WTC11 (cell line): ENCODE measurements at regions not wholly inside any gene's neighbourhood (a gene's known extent, or its start where the extent isn't known, plus 50 kb on each side); places are given as distances from the start of the nearest gene placed in this dataset.

Experiments
- ATAC-seq: fragments of 200-7000 bp; cut with Tn5 transposase; 2 replicates; pipeline ENCODE4 v1.10.0; 2021; ENCODE audit warnings: mild to moderate bottlenecking, moderate library complexity
- CTCF ChIA-PET: fragments of 300-600 bp; sonication (Branson Sonifier 250); formaldehyde crosslinking; loops from one replicate; lab custom pipeline; 2021; ENCODE audit warnings: antibody characterized with exemption; lab: Charles Lee
- POLR2A ChIA-PET: fragments of 350-600 bp; sonication (Branson Sonifier 250); formaldehyde crosslinking; loops from one replicate; lab custom pipeline; 2021; ENCODE audit warnings: antibody characterized with exemption; lab: Charles Lee
- DNase-seq: peaks from one replicate; pipeline ENCODE4 v3.0.0; 2021; ENCODE audit warnings: low spot score
- H3K27ac Mint-ChIP-seq: 2 replicates; pipeline ENCODE4 v1.8.0; 2021; ENCODE audit warnings: mixed read lengths
- H3K27me3 Mint-ChIP-seq: 2 replicates; pipeline ENCODE4 v1.8.0; 2021; ENCODE audit warnings: low read depth, mild to moderate bottlenecking, moderate library complexity, mixed read lengths
- H3K36me3 Mint-ChIP-seq: 2 replicates; pipeline ENCODE4 v1.8.0; 2021; ENCODE audit warnings: mixed read lengths
- H3K4me1 Mint-ChIP-seq: 2 replicates; pipeline ENCODE4 v1.8.0; 2022; ENCODE audit warnings: mixed read lengths
- H3K4me3 Mint-ChIP-seq: 2 replicates; pipeline ENCODE4 v1.8.0; 2021; ENCODE audit warnings: mild to moderate bottlenecking, moderate library complexity, mixed read lengths
- H3K9me3 Mint-ChIP-seq: 2 replicates; pipeline ENCODE4 v1.8.0; 2021; ENCODE audit warnings: mixed read lengths
- ATF1 ChIP-seq: sonication (generic); formaldehyde crosslinking; IDR thresholded peaks from 2 replicates; pipeline ENCODE4 v1.8.1; 2023; ENCODE audit warnings: mild to moderate bottlenecking, moderate library complexity, missing genetic modification reagents
- ESRRA ChIP-seq: sonication (generic); formaldehyde crosslinking; IDR thresholded peaks from 2 replicates; pipeline ENCODE4 v1.8.1; 2022; ENCODE audit warnings: mild to moderate bottlenecking, missing genetic modification reagents, borderline replicate concordance
- FOXJ3 ChIP-seq: sonication (generic); formaldehyde crosslinking; IDR thresholded peaks from 2 replicates; pipeline ENCODE4 v1.9.0; 2021; ENCODE audit warnings: missing genetic modification reagents, mild to moderate bottlenecking, borderline replicate concordance
- GRHL2 ChIP-seq: fragments of 250-450 bp; sonication (Bioruptor Pico); IDR thresholded peaks from 2 replicates; pipeline ENCODE4 v1.8.0; 2022; ENCODE audit warnings: mild to moderate bottlenecking, moderate library complexity; ENCODE audit not compliant: insufficient replicate concordance, severe bottlenecking
- HMGA2 ChIP-seq: fragments of 250-450 bp; sonication (Bioruptor Pico); IDR thresholded peaks from 2 replicates; pipeline ENCODE4 v1.4.0; 2021; ENCODE audit warnings: mild to moderate bottlenecking, moderate library complexity
- IRF2 ChIP-seq: sonication (generic); formaldehyde crosslinking; IDR thresholded peaks from 2 replicates; pipeline ENCODE4 v1.8.0; 2022; ENCODE audit warnings: low read depth, missing genetic modification reagents, borderline replicate concordance
- KAT7 ChIP-seq: sonication (generic); formaldehyde crosslinking; IDR thresholded peaks from 2 replicates; pipeline ENCODE4 v1.8.1; 2023; ENCODE audit warnings: missing genetic modification reagents, mild to moderate bottlenecking, borderline replicate concordance
- MXD4 ChIP-seq: fragments of 250-450 bp; sonication (Bioruptor Pico); IDR thresholded peaks from 2 replicates; pipeline ENCODE4 v1.8.0; 2021; ENCODE audit warnings: mild to moderate bottlenecking, moderate library complexity, borderline replicate concordance
- MYBL2 ChIP-seq: sonication (generic); formaldehyde crosslinking; IDR thresholded peaks from 2 replicates; pipeline ENCODE4 v1.8.1; 2023; ENCODE audit warnings: mild to moderate bottlenecking, moderate library complexity, missing genetic modification reagents
- NFATC4 ChIP-seq: fragments of 250-450 bp; sonication (Bioruptor Pico); IDR thresholded peaks from 2 replicates; pipeline ENCODE4 v1.9.0; 2021; ENCODE audit warnings: mild to moderate bottlenecking
- PRRX2 ChIP-seq: fragments of 250-450 bp; sonication (Bioruptor Pico); IDR thresholded peaks from 2 replicates; pipeline ENCODE4 v1.8.0; 2021; ENCODE audit warnings: mild to moderate bottlenecking
- SMAD4 ChIP-seq: sonication (generic); formaldehyde crosslinking; IDR thresholded peaks from 2 replicates; pipeline ENCODE4 v1.8.0; 2022; ENCODE audit warnings: mild to moderate bottlenecking, missing genetic modification reagents
- SOX15 ChIP-seq: fragments of 250-450 bp; sonication (Bioruptor Pico); IDR thresholded peaks from 2 replicates; pipeline ENCODE4 v1.9.0; 2021; ENCODE audit warnings: mild to moderate bottlenecking
- SP1 ChIP-seq: sonication (generic); formaldehyde crosslinking; conservative IDR thresholded peaks from 2 replicates; pipeline ENCODE4 v1.8.1; 2022; ENCODE audit warnings: missing genetic modification reagents
- TEAD1 ChIP-seq: sonication (generic); formaldehyde crosslinking; IDR thresholded peaks from 2 replicates; pipeline ENCODE4 v1.8.0; 2022; ENCODE audit warnings: mild to moderate bottlenecking, missing genetic modification reagents
- ZNF232 ChIP-seq: sonication (generic); formaldehyde crosslinking; IDR thresholded peaks from 2 replicates; pipeline ENCODE4 v1.8.0; 2022; ENCODE audit warnings: mild to moderate bottlenecking, missing genetic modification reagents
- ZNF416 ChIP-seq: fragments of 250-450 bp; sonication (Bioruptor Pico); IDR thresholded peaks from 2 replicates; pipeline ENCODE4 v1.9.0; 2021; ENCODE audit warnings: mild to moderate bottlenecking, inconsistent platforms
- TF ChIP-seq, protein P1 (sequence below): fragments of 250-450 bp; sonication (Bioruptor Pico); IDR thresholded peaks from 2 replicates; pipeline ENCODE4 v1.9.0; 2021; ENCODE audit warnings: moderate library complexity, mild to moderate bottlenecking, inconsistent platforms, borderline replicate concordance
- TF ChIP-seq, protein P2 (sequence below): sonication (generic); formaldehyde crosslinking; IDR thresholded peaks from 2 replicates; pipeline ENCODE4 v1.8.1; 2022; ENCODE audit warnings: mild to moderate bottlenecking, missing genetic modification reagents, moderate library complexity, borderline replicate concordance
- TF ChIP-seq, protein P3 (sequence below): fragments of 250-450 bp; sonication (Bioruptor Pico); IDR thresholded peaks from 2 replicates; pipeline ENCODE4 v1.9.0; 2021; ENCODE audit warnings: mild to moderate bottlenecking
- TF ChIP-seq, protein P4 (sequence below): sonication (generic); formaldehyde crosslinking; IDR thresholded peaks from 2 replicates; pipeline ENCODE4 v1.8.0; 2023; ENCODE audit warnings: mild to moderate bottlenecking, missing genetic modification reagents
- TF ChIP-seq, protein P5 (sequence below): sonication (generic); formaldehyde crosslinking; IDR thresholded peaks from 2 replicates; pipeline ENCODE4 v1.8.0; 2022; ENCODE audit warnings: mild to moderate bottlenecking, missing genetic modification reagents
- TF ChIP-seq, protein P6 (sequence below): sonication (generic); formaldehyde crosslinking; IDR thresholded peaks from 2 replicates; pipeline ENCODE4 v1.8.1; 2022; ENCODE audit warnings: mild to moderate bottlenecking, moderate library complexity, missing genetic modification reagents

DNA sequence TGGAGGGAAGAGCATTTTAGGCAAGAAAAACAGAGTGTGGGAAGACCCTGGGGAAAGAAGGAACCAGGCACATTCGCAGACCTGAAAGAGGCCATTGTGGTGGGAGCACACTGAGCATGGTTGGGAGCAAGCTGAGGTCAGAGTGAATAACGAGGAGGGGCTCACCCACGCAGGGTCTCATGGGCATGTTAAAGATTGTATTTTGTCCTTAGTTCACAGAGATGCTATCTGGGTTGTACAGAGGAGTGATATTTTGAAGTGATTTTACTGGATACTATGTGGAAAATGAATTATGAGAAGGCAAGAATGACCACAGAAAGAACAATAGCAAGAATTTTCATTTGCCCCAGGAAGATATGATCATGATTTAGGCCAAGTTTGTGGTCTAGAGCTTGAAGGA is 578.3 kb upstream of the NR5A2 start:
- ChIA-PET CTCF (no interaction called here), POLR2A (no interaction called here)
- DNase-seq (no peak), ATAC-seq (no peak)
- H3K27me3 Mint-ChIP-seq = peaks cover 4% of the 10 kb centered on the region; the same call in 1 of the 2 replicates
- H3K9me3 Mint-ChIP-seq = peaks cover 9% of the 10 kb centered on the region; the same call in 1 of the 2 replicates
- TF ChIP-seq, protein P1, sequence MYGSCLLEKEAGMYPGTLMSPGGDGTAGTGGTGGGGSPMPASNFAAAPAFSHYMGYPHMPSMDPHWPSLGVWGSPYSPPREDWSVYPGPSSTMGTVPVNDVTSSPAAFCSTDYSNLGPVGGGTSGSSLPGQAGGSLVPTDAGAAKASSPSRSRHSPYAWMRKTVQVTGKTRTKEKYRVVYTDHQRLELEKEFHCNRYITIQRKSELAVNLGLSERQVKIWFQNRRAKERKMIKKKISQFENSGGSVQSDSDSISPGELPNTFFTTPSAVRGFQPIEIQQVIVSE (CRISPR knock-in tag) = no peak
- TF ChIP-seq SP1 (no peak), ATF1 (no peak), PRRX2 (CRISPR knock-in tag) (no peak), KAT7 (CRISPR knock-in tag) (no peak), SMAD4 (CRISPR knock-in tag) (no peak), IRF2 (CRISPR knock-in tag) (no peak), MYBL2 (CRISPR knock-in tag) (no peak), NFATC4 (CRISPR knock-in tag) (no peak), MXD4 (no peak)
- TF ChIP-seq, protein P2, sequence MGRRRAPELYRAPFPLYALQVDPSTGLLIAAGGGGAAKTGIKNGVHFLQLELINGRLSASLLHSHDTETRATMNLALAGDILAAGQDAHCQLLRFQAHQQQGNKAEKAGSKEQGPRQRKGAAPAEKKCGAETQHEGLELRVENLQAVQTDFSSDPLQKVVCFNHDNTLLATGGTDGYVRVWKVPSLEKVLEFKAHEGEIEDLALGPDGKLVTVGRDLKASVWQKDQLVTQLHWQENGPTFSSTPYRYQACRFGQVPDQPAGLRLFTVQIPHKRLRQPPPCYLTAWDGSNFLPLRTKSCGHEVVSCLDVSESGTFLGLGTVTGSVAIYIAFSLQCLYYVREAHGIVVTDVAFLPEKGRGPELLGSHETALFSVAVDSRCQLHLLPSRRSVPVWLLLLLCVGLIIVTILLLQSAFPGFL (CRISPR knock-in tag) = no peak
- TF ChIP-seq, protein P3, sequence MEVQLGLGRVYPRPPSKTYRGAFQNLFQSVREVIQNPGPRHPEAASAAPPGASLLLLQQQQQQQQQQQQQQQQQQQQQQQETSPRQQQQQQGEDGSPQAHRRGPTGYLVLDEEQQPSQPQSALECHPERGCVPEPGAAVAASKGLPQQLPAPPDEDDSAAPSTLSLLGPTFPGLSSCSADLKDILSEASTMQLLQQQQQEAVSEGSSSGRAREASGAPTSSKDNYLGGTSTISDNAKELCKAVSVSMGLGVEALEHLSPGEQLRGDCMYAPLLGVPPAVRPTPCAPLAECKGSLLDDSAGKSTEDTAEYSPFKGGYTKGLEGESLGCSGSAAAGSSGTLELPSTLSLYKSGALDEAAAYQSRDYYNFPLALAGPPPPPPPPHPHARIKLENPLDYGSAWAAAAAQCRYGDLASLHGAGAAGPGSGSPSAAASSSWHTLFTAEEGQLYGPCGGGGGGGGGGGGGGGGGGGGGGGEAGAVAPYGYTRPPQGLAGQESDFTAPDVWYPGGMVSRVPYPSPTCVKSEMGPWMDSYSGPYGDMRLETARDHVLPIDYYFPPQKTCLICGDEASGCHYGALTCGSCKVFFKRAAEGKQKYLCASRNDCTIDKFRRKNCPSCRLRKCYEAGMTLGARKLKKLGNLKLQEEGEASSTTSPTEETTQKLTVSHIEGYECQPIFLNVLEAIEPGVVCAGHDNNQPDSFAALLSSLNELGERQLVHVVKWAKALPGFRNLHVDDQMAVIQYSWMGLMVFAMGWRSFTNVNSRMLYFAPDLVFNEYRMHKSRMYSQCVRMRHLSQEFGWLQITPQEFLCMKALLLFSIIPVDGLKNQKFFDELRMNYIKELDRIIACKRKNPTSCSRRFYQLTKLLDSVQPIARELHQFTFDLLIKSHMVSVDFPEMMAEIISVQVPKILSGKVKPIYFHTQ = no peak
- no peaks in the 10 kb centered on the region for H3K36me3 Mint-ChIP-seq
- H3K4me1 Mint-ChIP-seq = peaks cover 13% of the 10 kb centered on the region
- H3K4me3 Mint-ChIP-seq = no peak overlapping the region
- no peak overlapping the region for H3K27ac Mint-ChIP-seq

DNA sequence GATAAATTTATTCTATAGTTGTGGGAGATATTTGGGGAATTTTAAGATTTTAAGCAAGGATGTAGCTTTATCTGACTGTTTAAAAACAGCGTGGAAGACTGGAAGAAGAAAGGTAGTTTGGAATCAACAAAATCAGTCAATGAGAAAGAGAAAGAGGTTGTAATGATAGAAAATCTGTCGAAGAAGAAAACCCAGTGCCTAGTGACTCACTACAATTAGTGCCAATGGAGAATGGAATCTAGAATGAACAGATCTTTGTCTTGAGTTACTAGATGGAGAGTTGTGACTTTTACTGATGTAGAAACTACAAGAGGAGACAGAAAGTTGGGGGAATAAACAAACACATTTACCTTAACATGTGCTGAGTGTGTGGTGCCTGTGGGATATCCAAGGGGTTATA is 577.8 kb upstream of the NR5A2 start:
- H3K4me1 Mint-ChIP-seq = peaks cover 12% of the 10 kb centered on the region
- ChIA-PET CTCF (no interaction called here), POLR2A (no interaction called here)
- DNase-seq (no peak), ATAC-seq (no peak)
- no peak overlapping the region for H3K27ac Mint-ChIP-seq
- H3K27me3 Mint-ChIP-seq = peaks cover 4% of the 10 kb centered on the region; the same call in 1 of the 2 replicates
- H3K4me3 Mint-ChIP-seq = no peak overlapping the region
- no peak for TF ChIP-seq FOXJ3 (CRISPR knock-in tag)
- TF ChIP-seq HMGA2 (CRISPR knock-in tag) = no peak
- no peak for TF ChIP-seq SMAD4 (CRISPR knock-in tag)
- TF ChIP-seq SP1 = no peak
- TF ChIP-seq ZNF232 (CRISPR knock-in tag) = no peak
- TF ChIP-seq, protein P1 (CRISPR knock-in tag) = no peak
- TF ChIP-seq, protein P4, sequence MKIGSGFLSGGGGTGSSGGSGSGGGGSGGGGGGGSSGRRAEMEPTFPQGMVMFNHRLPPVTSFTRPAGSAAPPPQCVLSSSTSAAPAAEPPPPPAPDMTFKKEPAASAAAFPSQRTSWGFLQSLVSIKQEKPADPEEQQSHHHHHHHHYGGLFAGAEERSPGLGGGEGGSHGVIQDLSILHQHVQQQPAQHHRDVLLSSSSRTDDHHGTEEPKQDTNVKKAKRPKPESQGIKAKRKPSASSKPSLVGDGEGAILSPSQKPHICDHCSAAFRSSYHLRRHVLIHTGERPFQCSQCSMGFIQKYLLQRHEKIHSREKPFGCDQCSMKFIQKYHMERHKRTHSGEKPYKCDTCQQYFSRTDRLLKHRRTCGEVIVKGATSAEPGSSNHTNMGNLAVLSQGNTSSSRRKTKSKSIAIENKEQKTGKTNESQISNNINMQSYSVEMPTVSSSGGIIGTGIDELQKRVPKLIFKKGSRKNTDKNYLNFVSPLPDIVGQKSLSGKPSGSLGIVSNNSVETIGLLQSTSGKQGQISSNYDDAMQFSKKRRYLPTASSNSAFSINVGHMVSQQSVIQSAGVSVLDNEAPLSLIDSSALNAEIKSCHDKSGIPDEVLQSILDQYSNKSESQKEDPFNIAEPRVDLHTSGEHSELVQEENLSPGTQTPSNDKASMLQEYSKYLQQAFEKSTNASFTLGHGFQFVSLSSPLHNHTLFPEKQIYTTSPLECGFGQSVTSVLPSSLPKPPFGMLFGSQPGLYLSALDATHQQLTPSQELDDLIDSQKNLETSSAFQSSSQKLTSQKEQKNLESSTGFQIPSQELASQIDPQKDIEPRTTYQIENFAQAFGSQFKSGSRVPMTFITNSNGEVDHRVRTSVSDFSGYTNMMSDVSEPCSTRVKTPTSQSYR (CRISPR knock-in tag) = no peak
- TF ChIP-seq, protein P5, sequence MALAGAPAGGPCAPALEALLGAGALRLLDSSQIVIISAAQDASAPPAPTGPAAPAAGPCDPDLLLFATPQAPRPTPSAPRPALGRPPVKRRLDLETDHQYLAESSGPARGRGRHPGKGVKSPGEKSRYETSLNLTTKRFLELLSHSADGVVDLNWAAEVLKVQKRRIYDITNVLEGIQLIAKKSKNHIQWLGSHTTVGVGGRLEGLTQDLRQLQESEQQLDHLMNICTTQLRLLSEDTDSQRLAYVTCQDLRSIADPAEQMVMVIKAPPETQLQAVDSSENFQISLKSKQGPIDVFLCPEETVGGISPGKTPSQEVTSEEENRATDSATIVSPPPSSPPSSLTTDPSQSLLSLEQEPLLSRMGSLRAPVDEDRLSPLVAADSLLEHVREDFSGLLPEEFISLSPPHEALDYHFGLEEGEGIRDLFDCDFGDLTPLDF (CRISPR knock-in tag) = no peak
- no peak for TF ChIP-seq ZNF416 (CRISPR knock-in tag)
- no peak for TF ChIP-seq SOX15 (CRISPR knock-in tag)
- no peak for TF ChIP-seq GRHL2
- no peak for TF ChIP-seq TEAD1
- no peak for TF ChIP-seq ESRRA (CRISPR knock-in tag)
- TF ChIP-seq, protein P6, sequence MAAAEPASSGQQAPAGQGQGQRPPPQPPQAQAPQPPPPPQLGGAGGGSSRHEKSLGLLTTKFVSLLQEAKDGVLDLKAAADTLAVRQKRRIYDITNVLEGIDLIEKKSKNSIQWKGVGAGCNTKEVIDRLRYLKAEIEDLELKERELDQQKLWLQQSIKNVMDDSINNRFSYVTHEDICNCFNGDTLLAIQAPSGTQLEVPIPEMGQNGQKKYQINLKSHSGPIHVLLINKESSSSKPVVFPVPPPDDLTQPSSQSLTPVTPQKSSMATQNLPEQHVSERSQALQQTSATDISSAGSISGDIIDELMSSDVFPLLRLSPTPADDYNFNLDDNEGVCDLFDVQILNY (CRISPR knock-in tag) = no peak
- no peaks in the 10 kb centered on the region for H3K36me3 Mint-ChIP-seq
- H3K9me3 Mint-ChIP-seq = peaks cover 5% of the 10 kb centered on the region; the same call in 1 of the 2 replicates
